GM12878 (cell line): ENCODE measurements at regions not wholly inside any gene's neighbourhood (a gene's known extent, or its start where the extent isn't known, plus 50 kb on each side); places are given as distances from the start of the nearest gene placed in this dataset.

Source experiments
- ATAC-seq: fragments of 200-7000 bp; cut with Tn5 transposase; 3 replicates; pipeline ENCODE4 v1.9.1; 2020; ENCODE audit warnings: mild to moderate bottlenecking, moderate library complexity
- BruUV-seq: library from RNA; stranded (reverse); fragments of 400-500 nt; replicated peaks from 2 replicates; lab custom pipeline; 2021; lab: Mats Ljungman, UMichigan
- CTCF ChIA-PET: fragments of 300-600 bp; sonication (Branson Sonifier 250); formaldehyde crosslinking; extraction: SDS; loops from one replicate; lab custom pipeline; 2021; ENCODE audit warnings: inconsistent platforms; lab: Yijun Ruan, JAX
- POLR2A ChIA-PET: fragments of 350-600 bp; formaldehyde crosslinking; extraction: SDS; loops from one replicate; lab custom pipeline; 2021; ENCODE audit warnings: inconsistent platforms; lab: Charles Lee
- RAD21 ChIA-PET: fragments of 300-600 bp; sonication (Branson Sonifier 250); formaldehyde crosslinking; loops from one replicate; lab custom pipeline; 2023; ENCODE audit warnings: antibody characterized with exemption; ENCODE audit not compliant: unreplicated experiment; lab: Charles Lee
- SMC1A ChIA-PET: fragments of 300-600 bp; sonication (Branson Sonifier 250); formaldehyde crosslinking; loops from one replicate; lab custom pipeline; 2023; ENCODE audit not compliant: unreplicated experiment, uncharacterized antibody; lab: Charles Lee
- DNase-seq: peaks from one replicate; pipeline ENCODE4 v3.0.0-alpha.2; 2011; ENCODE audit warnings: low read depth, low spot score
- FAIRE-seq: peaks from 3 replicates; lab custom pipeline; 2011; peaks lifted over from hg19 to GRCh38; lab: Jason Lieb, UNC
- H2AFZ ChIP-seq: 2 replicates; pipeline ENCODE4 v1.6.0; 2011; ENCODE audit warnings: low read depth, low read length, control low read depth; ENCODE audit not compliant: control insufficient read depth
- H3K27ac ChIP-seq: 2 replicates; pipeline ENCODE4 v1.5.1; 2011; ENCODE audit warnings: control low read depth; ENCODE audit not compliant: control insufficient read depth, insufficient read depth
- H3K27me3 ChIP-seq, 2 experiments: replicated peaks in 1 of 2; 2 replicates each; pipeline versions ENCODE4 v1.6.0 to v1.6.1; 2011; ENCODE audit warnings: low read length in 1 of 2; ENCODE audit not compliant: control insufficient read depth in 2 of 2, insufficient read depth in 2 of 2
- H3K36me3 ChIP-seq, 2 experiments: 2 replicates each; pipeline ENCODE4 v1.5.1; 2011; ENCODE audit warnings: low read length in 1 of 2; ENCODE audit not compliant: control insufficient read depth in 2 of 2, insufficient read depth in 2 of 2
- H3K4me1 ChIP-seq: 2 replicates; pipeline ENCODE4 v1.6.1; 2011; ENCODE audit warnings: mild to moderate bottlenecking, low read length, moderate library complexity, mixed read lengths; ENCODE audit not compliant: control insufficient read depth, insufficient read depth
- H3K4me2 ChIP-seq: 2 replicates; pipeline ENCODE4 v1.6.0; 2011; ENCODE audit warnings: control low read depth; ENCODE audit not compliant: control insufficient read depth, insufficient read depth
- H3K4me3 ChIP-seq: fragments of 200-600 bp; sonication (generic); 2 replicates; pipeline ENCODE4 v1.5.1; 2016
- H3K79me2 ChIP-seq: 2 replicates; pipeline ENCODE4 v1.6.0; 2011; ENCODE audit warnings: low read length; ENCODE audit not compliant: control insufficient read depth, insufficient read depth
- H3K9ac ChIP-seq: 2 replicates; pipeline ENCODE4 v1.8.0; 2011; ENCODE audit warnings: low read length, control low read depth, mixed read lengths; ENCODE audit not compliant: control insufficient read depth, insufficient read depth
- H3K9me3 ChIP-seq: replicated peaks from 3 replicates; pipeline ENCODE4 v1.5.1; 2011; ENCODE audit warnings: mild to moderate bottlenecking, low read length; ENCODE audit not compliant: control insufficient read depth, insufficient read depth
- H4K20me1 ChIP-seq: 2 replicates; pipeline ENCODE4 v1.6.0; 2011; ENCODE audit not compliant: control insufficient read depth, insufficient read depth
- HDAC2 ChIP-seq: fragments of 200-600 bp; sonication (generic); IDR thresholded peaks from 2 replicates; pipeline ENCODE4 v1.6.1; 2017
- RUNX3 ChIP-seq: IDR thresholded peaks from 2 replicates; pipeline ENCODE4 v1.6.1; 2012; ENCODE audit warnings: low read length, inconsistent platforms
- SRF ChIP-seq, 2 experiments: IDR thresholded peaks; 2 replicates each; pipeline ENCODE4 v1.6.1; 2011; ENCODE audit warnings: low read depth in 2 of 2, low read length in 2 of 2, mild to moderate bottlenecking in 1 of 2, moderate library complexity in 1 of 2
- SUZ12 ChIP-seq: fragments of 200-600 bp; sonication (generic); IDR thresholded peaks from one replicate; pipeline ENCODE4 v1.6.1; 2018; ENCODE audit warnings: antibody characterized with exemption, mild to moderate bottlenecking; ENCODE audit not compliant: unreplicated experiment
- WGBS: methylation state at CpG from one replicate; pipeline ENCODE4 v1.1.6; 2016; ENCODE audit warnings: low lambda C conversion rate; ENCODE audit not compliant: insufficient replicate concordance, insufficient coverage; ENCODE audit errors: missing lambda C conversion rate; 5-methylcytosine and 5-hydroxymethylcytosine counted together
- in situ Hi-C: fragments of 300-500 bp; cut with MboI; formaldehyde crosslinking; loops from 9 replicates; pipeline ENCODE4 v1.14.3; 2018; ENCODE audit warnings: mixed read lengths
- intact Hi-C: fragments of 100-400 bp; cut with micrococcal nuclease; formaldehyde crosslinking; loops from one replicate; pipeline ENCODE4 v1.14.2; 2022; ENCODE audit not compliant: unreplicated experiment
- TF ChIP-seq, protein P1 (sequence below): fragments of 450-650 bp; IDR thresholded peaks from 2 replicates; pipeline ENCODE4 v1.6.1; 2018; ENCODE audit warnings: mild to moderate bottlenecking, low read depth, moderate library complexity; ENCODE audit not compliant: partially characterized antibody

DNA sequence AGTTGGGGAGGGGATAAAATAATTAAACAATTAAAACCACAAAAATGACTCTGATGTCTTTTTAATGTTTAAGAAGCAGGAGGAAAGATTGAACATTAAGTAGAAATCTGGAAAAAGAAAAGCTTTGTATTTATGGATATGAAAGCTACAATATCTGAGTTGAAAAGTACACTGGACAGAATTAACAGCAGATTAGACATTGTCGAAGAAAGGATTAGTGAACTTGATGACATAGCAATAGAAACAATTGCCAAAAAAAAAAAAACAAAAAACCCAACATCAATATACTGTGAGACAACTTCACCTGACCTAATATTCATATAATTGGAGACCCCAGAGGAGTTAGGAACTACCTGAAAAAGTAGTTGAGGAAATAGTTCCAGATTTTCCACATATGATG is 289.5 kb upstream of the RGS6 start:
- ChIA-PET SMC1A (interaction anchor here (1.2 kb wide), 1 partner anchor 88 kb away, joined by 3 read pairs; no protein-coding TSS in a partner anchor), RAD21 (no interaction called here), CTCF (no interaction called here), POLR2A (no interaction called here)
- in situ Hi-C loops (no loop called here), intact Hi-C loops (no loop called here)
- WGBS, result 85% methylated on average over 1 of the region's 1 CpG
- Histone ChIP-seq H3K27ac (no peak overlapping the region), H3K4me1 (no peaks in the 10 kb centered on the region), H3K9me3 (peaks cover 1% of the 10 kb centered on the region; the same call in 2 of the 3 replicates), H4K20me1 (no peaks in the 10 kb centered on the region), H2AFZ (no peak overlapping the region), H3K36me3 (peaks cover 0 to 3% of the 10 kb centered on the region in 2 experiments; a peak in 1 of 4 replicates), H3K27me3 (no peaks in the 10 kb centered on the region), H3K4me2 (no peak overlapping the region), H3K4me3 (no peak overlapping the region), H3K9ac (no peak overlapping the region), H3K79me2 (no peaks in the 10 kb centered on the region)
- DNase-seq (no peak), ATAC-seq (no peak), FAIRE-seq (no peak)
- no peak for TF ChIP-seq HDAC2
- TF ChIP-seq RUNX3, result no peak
- no peak for TF ChIP-seq SUZ12
- no peak for TF ChIP-seq SRF (IDR thresholded peaks at IDR 0.05; ENCODE audit: low read depth in 2 of 2, low read length in 2 of 2)
- TF ChIP-seq, protein P1, sequence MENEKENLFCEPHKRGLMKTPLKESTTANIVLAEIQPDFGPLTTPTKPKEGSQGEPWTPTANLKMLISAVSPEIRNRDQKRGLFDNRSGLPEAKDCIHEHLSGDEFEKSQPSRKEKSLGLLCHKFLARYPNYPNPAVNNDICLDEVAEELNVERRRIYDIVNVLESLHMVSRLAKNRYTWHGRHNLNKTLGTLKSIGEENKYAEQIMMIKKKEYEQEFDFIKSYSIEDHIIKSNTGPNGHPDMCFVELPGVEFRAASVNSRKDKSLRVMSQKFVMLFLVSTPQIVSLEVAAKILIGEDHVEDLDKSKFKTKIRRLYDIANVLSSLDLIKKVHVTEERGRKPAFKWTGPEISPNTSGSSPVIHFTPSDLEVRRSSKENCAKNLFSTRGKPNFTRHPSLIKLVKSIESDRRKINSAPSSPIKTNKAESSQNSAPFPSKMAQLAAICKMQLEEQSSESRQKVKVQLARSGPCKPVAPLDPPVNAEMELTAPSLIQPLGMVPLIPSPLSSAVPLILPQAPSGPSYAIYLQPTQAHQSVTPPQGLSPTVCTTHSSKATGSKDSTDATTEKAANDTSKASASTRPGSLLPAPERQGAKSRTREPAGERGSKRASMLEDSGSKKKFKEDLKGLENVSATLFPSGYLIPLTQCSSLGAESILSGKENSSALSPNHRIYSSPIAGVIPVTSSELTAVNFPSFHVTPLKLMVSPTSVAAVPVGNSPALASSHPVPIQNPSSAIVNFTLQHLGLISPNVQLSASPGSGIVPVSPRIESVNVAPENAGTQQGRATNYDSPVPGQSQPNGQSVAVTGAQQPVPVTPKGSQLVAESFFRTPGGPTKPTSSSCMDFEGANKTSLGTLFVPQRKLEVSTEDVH, result no peak
- BruUV-seq, result TSS peak; percentile 5
